Breast epithelium (tissue), 4 donors: ENCODE measurements at regions not wholly inside any gene's neighbourhood (a gene's known extent, or its start where the extent isn't known, plus 50 kb on each side); places are given as distances from the start of the nearest gene placed in this dataset.

ENCODE experiments used
- DNase-seq, 2 donors: peaks; one replicate each; pipeline ENCODE4 v3.0.0-alpha.2; 2019; ENCODE audit warnings: low spot score in 2 of 2
- H3K27ac ChIP-seq, 2 donors: fragments of 200-600 bp; sonication (generic) in 1 of 2; one replicate each; pipeline ENCODE4 v1.5.1; 2016 to 2019; ENCODE audit warnings: mild to moderate bottlenecking in 1 of 2
- H3K27me3 ChIP-seq, 2 donors: fragments of 200-600 bp; sonication (generic) in 1 of 2; one replicate each; pipeline versions ENCODE4 v1.5.1 to v1.6.0; 2017 to 2019; ENCODE audit warnings: control low read depth in 1 of 2, mild to moderate bottlenecking in 1 of 2
- H3K36me3 ChIP-seq: fragments of 200-600 bp; one replicate; pipeline ENCODE4 v1.5.1; 2019
- H3K4me1 ChIP-seq, 2 donors: fragments of 200-600 bp; sonication (generic); one replicate each; pipeline ENCODE4 v1.5.1; 2016 to 2019; ENCODE audit warnings: control low read depth in 1 of 2
- H3K4me3 ChIP-seq, 3 donors: fragments of 200-600 bp; sonication (generic); 1 replicate in 2 of 3; 2 replicates in 1 of 3; pipeline ENCODE4 v1.5.1; 2016 to 2019; ENCODE audit warnings: mild to moderate bottlenecking in 3 of 3, moderate library complexity in 2 of 3
- H3K9me3 ChIP-seq, 2 donors: fragments of 200-600 bp; sonication (generic) in 1 of 2; one replicate each; pipeline ENCODE4 v1.5.1; 2016 to 2019; ENCODE audit warnings: control low read depth in 1 of 2
- POLR2A ChIP-seq: fragments of 450-650 bp; IDR thresholded peaks from one replicate; pipeline ENCODE4 v1.6.1; 2016; ENCODE audit warnings: antibody characterized with exemption, mild to moderate bottlenecking, moderate library complexity
- POLR2AphosphoS5 ChIP-seq, 3 donors: sonication (generic); formaldehyde crosslinking; IDR thresholded peaks; one replicate each; pipeline ENCODE4 v1.6.1; 2017; ENCODE audit warnings: antibody characterized with exemption in 3 of 3
- intact Hi-C: fragments of 100-400 bp; cut with DNase I; formaldehyde crosslinking; loops from one replicate; pipeline ENCODE4 v1.15.1; 2023; ENCODE audit warnings: low total_unique reads
- TF ChIP-seq, protein P1 (sequence below), 3 donors: fragments of 450-650 bp; IDR thresholded peaks; one replicate each; pipeline ENCODE4 v1.5.1; 2016 to 2017; ENCODE audit warnings: antibody characterized with exemption in 3 of 3, mild to moderate bottlenecking in 3 of 3, moderate library complexity in 3 of 3

DNA sequence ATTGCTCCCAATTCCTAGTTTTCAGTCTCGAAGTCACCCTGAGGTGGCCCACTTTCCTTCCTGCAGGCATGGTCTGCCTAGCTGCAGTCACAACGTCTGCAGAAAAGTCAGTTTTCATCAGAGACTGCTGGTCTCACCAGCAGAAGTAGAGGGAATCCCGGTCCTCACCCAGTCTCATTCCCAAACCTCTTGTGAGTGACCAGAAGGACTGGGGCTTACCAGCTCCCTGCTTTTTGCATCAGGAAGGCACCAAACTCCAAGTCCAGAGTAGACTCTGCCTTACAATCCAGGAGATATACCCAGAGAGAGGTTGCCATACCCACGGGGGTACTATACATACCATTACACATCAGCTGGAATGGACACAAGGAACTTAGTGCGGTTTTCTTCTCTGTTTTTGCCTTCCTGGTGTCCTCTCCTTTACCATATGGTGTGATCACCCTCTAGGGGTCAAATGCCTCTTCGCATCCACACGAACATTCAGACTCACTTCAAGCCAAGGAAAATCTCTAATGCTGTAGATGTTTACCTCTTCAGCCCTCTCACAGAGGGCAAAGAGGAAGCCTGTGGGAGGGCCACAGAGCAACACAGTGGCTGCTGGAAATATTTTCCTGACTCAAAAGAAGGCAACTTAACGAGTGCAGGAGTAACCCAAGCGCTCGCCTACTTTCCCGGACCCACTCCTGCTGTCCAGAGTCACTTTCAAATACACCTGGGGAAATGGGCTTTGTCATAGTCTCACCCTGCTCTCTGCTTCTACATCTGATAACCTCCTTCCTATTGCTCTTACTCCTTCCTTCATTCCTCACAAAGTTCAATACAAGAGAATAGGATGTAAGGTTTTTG lies 220.9 kb downstream of the C7orf25 start:
- H3K36me3 ChIP-seq, result no peaks in the 10 kb centered on the region
- no peaks in the 10 kb centered on the region for H3K4me1 ChIP-seq
- H3K9me3 ChIP-seq, result peaks cover 0 to 3% of the 10 kb centered on the region in 2 donors
- intact Hi-C loops, result no loop called here
- H3K27ac ChIP-seq, result peak overlapping the region in 1 of 2 donors; percentile 17
- no peaks in the 10 kb centered on the region for H3K27me3 ChIP-seq
- H3K4me3 ChIP-seq, result no peak overlapping the region
- no peak for DNase-seq
- TF ChIP-seq POLR2AphosphoS5 (IDR thresholded peaks at IDR 0.05), result no peak
- TF ChIP-seq, protein P1, sequence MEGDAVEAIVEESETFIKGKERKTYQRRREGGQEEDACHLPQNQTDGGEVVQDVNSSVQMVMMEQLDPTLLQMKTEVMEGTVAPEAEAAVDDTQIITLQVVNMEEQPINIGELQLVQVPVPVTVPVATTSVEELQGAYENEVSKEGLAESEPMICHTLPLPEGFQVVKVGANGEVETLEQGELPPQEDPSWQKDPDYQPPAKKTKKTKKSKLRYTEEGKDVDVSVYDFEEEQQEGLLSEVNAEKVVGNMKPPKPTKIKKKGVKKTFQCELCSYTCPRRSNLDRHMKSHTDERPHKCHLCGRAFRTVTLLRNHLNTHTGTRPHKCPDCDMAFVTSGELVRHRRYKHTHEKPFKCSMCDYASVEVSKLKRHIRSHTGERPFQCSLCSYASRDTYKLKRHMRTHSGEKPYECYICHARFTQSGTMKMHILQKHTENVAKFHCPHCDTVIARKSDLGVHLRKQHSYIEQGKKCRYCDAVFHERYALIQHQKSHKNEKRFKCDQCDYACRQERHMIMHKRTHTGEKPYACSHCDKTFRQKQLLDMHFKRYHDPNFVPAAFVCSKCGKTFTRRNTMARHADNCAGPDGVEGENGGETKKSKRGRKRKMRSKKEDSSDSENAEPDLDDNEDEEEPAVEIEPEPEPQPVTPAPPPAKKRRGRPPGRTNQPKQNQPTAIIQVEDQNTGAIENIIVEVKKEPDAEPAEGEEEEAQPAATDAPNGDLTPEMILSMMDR (IDR thresholded peaks at IDR 0.05), result peak; percentile 25 to 61 (median 45)

- no peaks in the 10 kb centered on the region for H3K36me3 ChIP-seq
- no peak for TF ChIP-seq POLR2A
- TF ChIP-seq, protein P1 (IDR thresholded peaks at IDR 0.05), result no peak
- no peak for TF ChIP-seq POLR2AphosphoS5 (IDR thresholded peaks at IDR 0.05)
- no peak overlapping the region for H3K27ac ChIP-seq
- H3K9me3 ChIP-seq, result peaks cover 0 to 3% of the 10 kb centered on the region in 2 donors
- H3K27me3 ChIP-seq, result no peaks in the 10 kb centered on the region
- no peak overlapping the region for H3K4me3 ChIP-seq
- intact Hi-C loops, result no loop called here
- no peak for DNase-seq
- no peaks in the 10 kb centered on the region for H3K4me1 ChIP-seq
These were observed 222.2 kb downstream of the C7orf25 start for GRCh38 chr7:42689626-42690025.

- TF ChIP-seq, protein P1 (IDR thresholded peaks at IDR 0.05), result no peak
- Histone ChIP-seq H3K4me3 (no peak overlapping the region), H3K4me1 (no peaks in the 10 kb centered on the region), H3K27me3 (no peaks in the 10 kb centered on the region), H3K27ac (no peak overlapping the region), H3K9me3 (peaks cover 0 to 3% of the 10 kb centered on the region in 2 donors), H3K36me3 (no peaks in the 10 kb centered on the region)
- DNase-seq, result no peak
- intact Hi-C loops, result no loop called here
These were observed 223.9 kb downstream of the C7orf25 start for GRCh38 chr7:42688056-42688371.

GRCh38 chr7:42687211-42688055 lies 224.4 kb downstream of the C7orf25 start:
- DNase-seq, result no peak
- no peak overlapping the region for H3K27ac ChIP-seq
- H3K4me1 ChIP-seq, result no peaks in the 10 kb centered on the region
- no peaks in the 10 kb centered on the region for H3K36me3 ChIP-seq
- no peaks in the 10 kb centered on the region for H3K27me3 ChIP-seq
- intact Hi-C loops, result no loop called here
- H3K4me3 ChIP-seq, result no peak overlapping the region
- no peak for TF ChIP-seq POLR2AphosphoS5 (IDR thresholded peaks at IDR 0.05)
- TF ChIP-seq, protein P1 (IDR thresholded peaks at IDR 0.05), result no peak
- TF ChIP-seq POLR2A, result no peak
- peaks cover 0 to 3% of the 10 kb centered on the region in 2 donors for H3K9me3 ChIP-seq

DNA sequence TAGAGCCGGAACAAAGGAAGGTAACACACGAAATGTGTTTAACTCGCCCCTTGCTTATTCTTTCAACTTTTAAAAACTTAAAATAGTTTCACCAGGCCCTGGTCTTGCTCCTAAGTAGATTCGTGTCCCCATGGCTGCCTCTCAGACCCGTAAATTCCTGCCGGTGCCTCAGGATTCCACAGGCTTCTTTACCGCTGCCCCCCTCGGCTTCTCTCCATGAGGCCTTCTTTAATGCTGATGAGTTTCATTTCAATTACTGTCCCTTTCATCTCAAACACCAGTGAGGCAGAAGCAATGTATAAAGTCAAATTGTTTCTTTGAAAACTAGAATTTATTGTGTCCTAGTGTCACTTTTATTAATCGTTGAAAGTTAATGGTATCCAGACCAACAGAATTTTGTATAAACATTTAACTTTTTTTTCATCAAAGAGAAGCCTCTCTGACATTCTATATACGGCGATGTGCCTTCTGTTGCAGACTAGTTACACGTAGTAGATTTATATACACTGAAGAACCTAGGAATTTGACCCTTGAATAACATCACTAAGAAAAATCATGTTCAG lies 225.2 kb downstream of the C7orf25 start:
- Histone ChIP-seq H3K4me3 (no peak overlapping the region), H3K27ac (no peak overlapping the region), H3K4me1 (no peaks in the 10 kb centered on the region), H3K36me3 (no peaks in the 10 kb centered on the region), H3K9me3 (peaks cover 0 to 3% of the 10 kb centered on the region in 2 donors), H3K27me3 (no peaks in the 10 kb centered on the region)
- no peak for DNase-seq
- intact Hi-C loops, result no loop called here
- no peak for TF ChIP-seq POLR2AphosphoS5 (IDR thresholded peaks at IDR 0.05)
- TF ChIP-seq, protein P1 (IDR thresholded peaks at IDR 0.05), result no peak
- no peak for TF ChIP-seq POLR2A
